Fibroblast of the aortic adventitia (primary cell): ENCODE measurements at regions not wholly inside any gene's neighbourhood (a gene's known extent, or its start where the extent isn't known, plus 50 kb on each side); places are given as distances from the start of the nearest gene placed in this dataset.

Experiments
- DNase-seq: peaks from one replicate; pipeline ENCODE4 v3.0.0-alpha.2; 2010; ENCODE audit warnings: low read depth
- H3K4me3 ChIP-seq: 2 replicates; pipeline ENCODE4 v1.5.1; 2011; ENCODE audit warnings: low read depth, mild to moderate bottlenecking, control low read depth, low read length, moderate library complexity
- CTCF ChIP-seq: IDR thresholded peaks from 2 replicates; pipeline ENCODE4 v1.5.1; 2011; ENCODE audit warnings: mild to moderate bottlenecking, low read length, control low read depth, inconsistent platforms; ENCODE audit not compliant: insufficient read depth

GRCh38 chr13:107576430-107576829 is 638.9 kb downstream of the LIG4 start:
- DNase-seq: no peak
- no peak overlapping the region for H3K4me3 ChIP-seq
- TF ChIP-seq CTCF: no peak

- no peak for TF ChIP-seq CTCF
- DNase-seq: peak; percentile 4
- H3K4me3 ChIP-seq: no peak overlapping the region
These were observed 640.7 kb downstream of the LIG4 start for GRCh38 chr13:107574517-107575210.

GRCh38 chr13:107573184-107573583 is 642.2 kb downstream of the LIG4 start:
- TF ChIP-seq CTCF: no peak
- H3K4me3 ChIP-seq: no peak overlapping the region
- DNase-seq: no peak

- TF ChIP-seq CTCF: no peak
- no peak for DNase-seq
- no peak overlapping the region for H3K4me3 ChIP-seq
These were observed 643.2 kb downstream of the LIG4 start for GRCh38 chr13:107572156-107572555.

GRCh38 chr13:107568181-107568580 is 647.2 kb downstream of the LIG4 start:
- DNase-seq: no peak
- TF ChIP-seq CTCF: no peak
- no peak overlapping the region for H3K4me3 ChIP-seq

GRCh38 chr13:107563099-107563925 is 652.0 kb downstream of the LIG4 start:
- no peak for TF ChIP-seq CTCF
- DNase-seq: no peak
- H3K4me3 ChIP-seq: no peak overlapping the region

GRCh38 chr13:107562203-107562602 is 653.1 kb downstream of the LIG4 start:
- TF ChIP-seq CTCF: no peak
- H3K4me3 ChIP-seq: no peak overlapping the region
- no peak for DNase-seq
